Inferior parietal cortex (tissue), 1 donor: ENCODE measurements at regions not wholly inside any gene's neighbourhood (a gene's known extent, or its start where the extent isn't known, plus 50 kb on each side); places are given as distances from the start of the nearest gene placed in this dataset.

Experiments
- DNase-seq: peaks from one replicate; pipeline ENCODE4 v3.0.0-alpha.2; 2016; ENCODE audit errors: extremely low spot score

GRCh38 chr12:111078731-111079130 lies 158.4 kb upstream of the MYL2 start:
- DNase-seq = no peak

GRCh38 chr12:111076611-111077451 lies 156.5 kb upstream of the MYL2 start:
- no peak for DNase-seq

GRCh38 chr12:111076199-111076598 lies 155.8 kb upstream of the MYL2 start:
- no peak for DNase-seq

GRCh38 chr12:111074965-111075364 lies 154.6 kb upstream of the MYL2 start:
- no peak for DNase-seq

- no peak for DNase-seq
Observed at GRCh38 chr12:111074559-111074958, 154.2 kb upstream of the MYL2 start.

GRCh38 chr12:111073370-111073769 lies 153.0 kb upstream of the MYL2 start:
- no peak for DNase-seq

- no peak for DNase-seq
Observed at GRCh38 chr12:111072299-111072698, 151.9 kb upstream of the MYL2 start.

GRCh38 chr12:111069886-111070285 lies 149.5 kb upstream of the MYL2 start:
- DNase-seq = no peak

- DNase-seq = no peak
Observed at GRCh38 chr12:111068290-111068689, 147.9 kb upstream of the MYL2 start.

- no peak for DNase-seq
Observed at GRCh38 chr12:111067498-111067897, 147.1 kb upstream of the MYL2 start.

GRCh38 chr12:111066744-111067437 lies 146.5 kb upstream of the MYL2 start:
- DNase-seq = no peak

GRCh38 chr12:111064982-111065381 lies 144.6 kb upstream of the MYL2 start:
- DNase-seq = no peak

GRCh38 chr12:111064154-111064553 lies 143.8 kb upstream of the MYL2 start:
- DNase-seq = no peak

- no peak for DNase-seq
Observed at GRCh38 chr12:111063295-111064026, 143.1 kb upstream of the MYL2 start.

GRCh38 chr12:111057701-111058425 lies 137.5 kb upstream of the MYL2 start:
- no peak for DNase-seq

- no peak for DNase-seq
Observed at GRCh38 chr12:111056618-111057521, 136.5 kb upstream of the MYL2 start.

- DNase-seq = no peak
Observed at GRCh38 chr12:111055181-111055880, 135.0 kb upstream of the MYL2 start.

GRCh38 chr12:111048991-111049390 lies 128.6 kb upstream of the MYL2 start:
- no peak for DNase-seq

GRCh38 chr12:111046896-111047295 lies 126.5 kb upstream of the MYL2 start:
- DNase-seq = no peak

- no peak for DNase-seq
Observed at GRCh38 chr12:111045941-111046340, 125.6 kb upstream of the MYL2 start.
